ENCODE measurements at regions not wholly inside any gene's neighbourhood (a gene's known extent, or its start where the extent isn't known, plus 50 kb on each side); places are given as distances from the start of the nearest gene placed in this dataset.

- TF ChIP-seq TAF1 (IDR thresholded peaks at IDR 0.05; ENCODE audit: low read depth), result no peak
- TF ChIP-seq CTCF (IDR thresholded peaks at IDR 0.05; ENCODE audit: poor library complexity, severe bottlenecking), result no peak
- TF ChIP-seq EZH2 (IDR thresholded peaks at IDR 0.05; ENCODE audit: borderline replicate concordance, insufficient read depth, low read length, poor library complexity, severe bottlenecking), result no peak
- no peak for TF ChIP-seq EP300 (conservative IDR thresholded peaks at IDR 0.05; ENCODE audit: poor library complexity, severe bottlenecking)
Measured at GRCh38 chrX:106283841-106284240, 115.7 kb downstream of the PWWP3B start.

Data from neural cell (in vitro differentiated cells).